ENCODE measurements at regions not wholly inside any gene's neighbourhood (a gene's known extent, or its start where the extent isn't known, plus 50 kb on each side); places are given as distances from the start of the nearest gene placed in this dataset.
"Not testable (repeated sequence)": the region's sequence is repeated elsewhere in the genome, so short reads cannot be mapped to it uniquely, and the experiment has no call there.

- DNase-seq (ENCODE audit: low read depth) = no peak
Observed at GRCh38 chr10:32141018-32141807, 85.0 kb upstream of the KIF5B start.

GRCh38 chr10:32140403-32140802 lies 84.2 kb upstream of the KIF5B start:
- DNase-seq (ENCODE audit: low read depth) = no peak

GRCh38 chr10:32139223-32140073 lies 83.2 kb upstream of the KIF5B start:
- peak; percentile 93 for DNase-seq (ENCODE audit: low read depth)

- DNase-seq (ENCODE audit: low read depth) = not testable (repeated sequence)
Observed at GRCh38 chr10:32136927-32137326, 80.7 kb upstream of the KIF5B start.

- not testable (repeated sequence) for DNase-seq (ENCODE audit: low read depth)
Observed at GRCh38 chr10:32135796-32136195, 79.6 kb upstream of the KIF5B start.

- no peak for DNase-seq (ENCODE audit: low read depth)
Observed at GRCh38 chr10:32132357-32132946, 76.2 kb upstream of the KIF5B start.

GRCh38 chr10:32131388-32131787 lies 75.2 kb upstream of the KIF5B start:
- DNase-seq (ENCODE audit: low read depth) = no peak

- DNase-seq (ENCODE audit: low read depth) = no peak
Observed at GRCh38 chr10:32130788-32131187, 74.6 kb upstream of the KIF5B start.

- no peak for DNase-seq (ENCODE audit: low read depth)
Observed at GRCh38 chr10:32125023-32125422, 68.8 kb upstream of the KIF5B start.

GRCh38 chr10:32123021-32123420 lies 66.8 kb upstream of the KIF5B start:
- DNase-seq (ENCODE audit: low read depth) = no peak

GRCh38 chr10:32121648-32122047 lies 65.4 kb upstream of the KIF5B start:
- no peak for DNase-seq (ENCODE audit: low read depth)

- DNase-seq (ENCODE audit: low read depth) = no peak
Observed at GRCh38 chr10:32120147-32120546, 63.9 kb upstream of the KIF5B start.

- no peak for DNase-seq (ENCODE audit: low read depth)
Observed at GRCh38 chr10:32114508-32114907, 58.3 kb upstream of the KIF5B start.

GRCh38 chr10:32112055-32112454 lies 55.8 kb upstream of the KIF5B start:
- DNase-seq (ENCODE audit: low read depth) = peak; percentile 51

- DNase-seq (ENCODE audit: low read depth) = no peak
Observed at GRCh38 chr10:32111585-32111984, 55.4 kb upstream of the KIF5B start.

GRCh38 chr10:32110790-32111189 lies 54.6 kb upstream of the KIF5B start:
- no peak for DNase-seq (ENCODE audit: low read depth)

GRCh38 chr10:32109603-32110002 lies 53.4 kb upstream of the KIF5B start:
- DNase-seq (ENCODE audit: low read depth) = no peak

Measured in Daoy (cell line).